ENCODE measurements at regions not wholly inside any gene's neighbourhood (a gene's known extent, or its start where the extent isn't known, plus 50 kb on each side); places are given as distances from the start of the nearest gene placed in this dataset.

- TF ChIP-seq, protein P1, sequence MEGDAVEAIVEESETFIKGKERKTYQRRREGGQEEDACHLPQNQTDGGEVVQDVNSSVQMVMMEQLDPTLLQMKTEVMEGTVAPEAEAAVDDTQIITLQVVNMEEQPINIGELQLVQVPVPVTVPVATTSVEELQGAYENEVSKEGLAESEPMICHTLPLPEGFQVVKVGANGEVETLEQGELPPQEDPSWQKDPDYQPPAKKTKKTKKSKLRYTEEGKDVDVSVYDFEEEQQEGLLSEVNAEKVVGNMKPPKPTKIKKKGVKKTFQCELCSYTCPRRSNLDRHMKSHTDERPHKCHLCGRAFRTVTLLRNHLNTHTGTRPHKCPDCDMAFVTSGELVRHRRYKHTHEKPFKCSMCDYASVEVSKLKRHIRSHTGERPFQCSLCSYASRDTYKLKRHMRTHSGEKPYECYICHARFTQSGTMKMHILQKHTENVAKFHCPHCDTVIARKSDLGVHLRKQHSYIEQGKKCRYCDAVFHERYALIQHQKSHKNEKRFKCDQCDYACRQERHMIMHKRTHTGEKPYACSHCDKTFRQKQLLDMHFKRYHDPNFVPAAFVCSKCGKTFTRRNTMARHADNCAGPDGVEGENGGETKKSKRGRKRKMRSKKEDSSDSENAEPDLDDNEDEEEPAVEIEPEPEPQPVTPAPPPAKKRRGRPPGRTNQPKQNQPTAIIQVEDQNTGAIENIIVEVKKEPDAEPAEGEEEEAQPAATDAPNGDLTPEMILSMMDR (conservative IDR thresholded peaks at IDR 0.05; ENCODE audit: low read depth, low read length): no peak
- TF ChIP-seq EZH2phosphoT487 (IDR thresholded peaks at IDR 0.05; ENCODE audit: borderline replicate concordance, low read length): no peak
- no peak for TF ChIP-seq EZH2 (IDR thresholded peaks at IDR 0.05; ENCODE audit: low read length, unreplicated experiment)
- no peaks in the 10 kb centered on the region for H4K20me1 ChIP-seq (ENCODE audit: low read length)
- ChIA-PET POLR2A (ENCODE audit: unreplicated experiment) (no interaction called here), CTCF (no interaction called here)
- H3F3A ChIP-seq (ENCODE audit: low read length, unreplicated experiment): no peaks in the 10 kb centered on the region
- no peak overlapping the region for H3K27ac ChIP-seq (ENCODE audit: low read length)
- no peak overlapping the region for H3K4me2 ChIP-seq (ENCODE audit: low read length)
- H3K36me3 ChIP-seq (ENCODE audit: low read depth, low read length): no peaks in the 10 kb centered on the region
- no peaks in the 10 kb centered on the region for H3K9me3 ChIP-seq (ENCODE audit: low read length)
- BruUV-seq (replicated peaks): no TSS peak
- no peaks in the 10 kb centered on the region for H3K79me2 ChIP-seq (ENCODE audit: low read length)
- no peaks in the 10 kb centered on the region for H3K9me2 ChIP-seq (replicated peaks; ENCODE audit: low read length)
- intact Hi-C loops (cut with micrococcal nuclease): no loop called here
- no peaks in the 10 kb centered on the region for H3K4me1 ChIP-seq (ENCODE audit: insufficient read depth, low read length)
- H3K9ac ChIP-seq (ENCODE audit: low read length): no peak overlapping the region
- no peak for ATAC-seq
- no peak overlapping the region for H2AFZ ChIP-seq (ENCODE audit: low read length)
- H3K27me3 ChIP-seq (ENCODE audit: low read length): no peaks in the 10 kb centered on the region
- no peak for DNase-seq
- no peak overlapping the region for H3K4me3 ChIP-seq (ENCODE audit: low read length)
These were observed 103.5 kb upstream of the STOX2 start for GRCh38 chr4:183801457-183802165.

- Histone ChIP-seq H2AFZ (ENCODE audit: low read length) (no peak overlapping the region), H3K9ac (ENCODE audit: low read length) (no peak overlapping the region), H3K4me2 (ENCODE audit: low read length) (no peak overlapping the region), H3F3A (ENCODE audit: low read length, unreplicated experiment) (no peaks in the 10 kb centered on the region), H4K20me1 (ENCODE audit: low read length) (no peaks in the 10 kb centered on the region), H3K79me2 (ENCODE audit: low read length) (no peaks in the 10 kb centered on the region), H3K4me3 (ENCODE audit: low read length) (no peak overlapping the region), H3K27ac (ENCODE audit: low read length) (no peak overlapping the region), H3K4me1 (ENCODE audit: insufficient read depth, low read length) (no peaks in the 10 kb centered on the region), H3K27me3 (ENCODE audit: low read length) (no peaks in the 10 kb centered on the region), H3K9me2 (replicated peaks; ENCODE audit: low read length) (no peaks in the 10 kb centered on the region), H3K9me3 (ENCODE audit: low read length) (no peaks in the 10 kb centered on the region), H3K36me3 (ENCODE audit: low read depth, low read length) (no peaks in the 10 kb centered on the region)
- TF ChIP-seq, protein P1 (conservative IDR thresholded peaks at IDR 0.05; ENCODE audit: low read depth, low read length): no peak
- TF ChIP-seq EZH2 (IDR thresholded peaks at IDR 0.05; ENCODE audit: low read length, unreplicated experiment) (no peak), EZH2phosphoT487 (IDR thresholded peaks at IDR 0.05; ENCODE audit: borderline replicate concordance, low read length) (no peak)
- no TSS peak for BruUV-seq (replicated peaks)
- intact Hi-C loops (cut with micrococcal nuclease): no loop called here
- POLR2A ChIA-PET (ENCODE audit: unreplicated experiment): no interaction called here
- no peak for ATAC-seq
- no peak for DNase-seq
- CTCF ChIA-PET: no interaction called here
These were observed 98.8 kb upstream of the STOX2 start for GRCh38 chr4:183806341-183806740.

- ATAC-seq (no peak), DNase-seq (no peak)
- Histone ChIP-seq H3K9ac (ENCODE audit: low read length) (no peak overlapping the region), H3K36me3 (ENCODE audit: low read depth, low read length) (no peaks in the 10 kb centered on the region), H3K4me2 (ENCODE audit: low read length) (no peak overlapping the region), H3K27ac (ENCODE audit: low read length) (no peak overlapping the region), H3K79me2 (ENCODE audit: low read length) (no peaks in the 10 kb centered on the region), H3K27me3 (ENCODE audit: low read length) (no peaks in the 10 kb centered on the region), H3K4me3 (ENCODE audit: low read length) (no peak overlapping the region), H2AFZ (ENCODE audit: low read length) (no peak overlapping the region), H3K9me3 (ENCODE audit: low read length) (no peaks in the 10 kb centered on the region), H3F3A (ENCODE audit: low read length, unreplicated experiment) (no peaks in the 10 kb centered on the region), H3K4me1 (ENCODE audit: insufficient read depth, low read length) (no peaks in the 10 kb centered on the region), H3K9me2 (replicated peaks; ENCODE audit: low read length) (no peaks in the 10 kb centered on the region), H4K20me1 (ENCODE audit: low read length) (no peaks in the 10 kb centered on the region)
- CTCF ChIA-PET: no interaction called here
- intact Hi-C loops (cut with micrococcal nuclease): no loop called here
- no TSS peak for BruUV-seq (replicated peaks)
- POLR2A ChIA-PET (ENCODE audit: unreplicated experiment): no interaction called here
- TF ChIP-seq, protein P1 (conservative IDR thresholded peaks at IDR 0.05; ENCODE audit: low read depth, low read length): no peak
- no peak for TF ChIP-seq EZH2 (IDR thresholded peaks at IDR 0.05; ENCODE audit: low read length, unreplicated experiment)
- TF ChIP-seq EZH2phosphoT487 (IDR thresholded peaks at IDR 0.05; ENCODE audit: borderline replicate concordance, low read length): no peak
These were observed 97.5 kb upstream of the STOX2 start for GRCh38 chr4:183807420-183808096.
